Stimulated activated CD4-positive, alpha-beta T cell treated with anti-CD3 and anti-CD28 coated beads, Interleukin-1b, Interleukin-23, amount 100 ng/mL, for 48 hours (primary cell): ENCODE measurements at regions not wholly inside any gene's neighbourhood (a gene's known extent, or its start where the extent isn't known, plus 50 kb on each side); places are given as distances from the start of the nearest gene placed in this dataset.

Experiments used
- DNase-seq: peaks from one replicate; pipeline ENCODE4 v3.0.0-alpha.2; 2020

DNA sequence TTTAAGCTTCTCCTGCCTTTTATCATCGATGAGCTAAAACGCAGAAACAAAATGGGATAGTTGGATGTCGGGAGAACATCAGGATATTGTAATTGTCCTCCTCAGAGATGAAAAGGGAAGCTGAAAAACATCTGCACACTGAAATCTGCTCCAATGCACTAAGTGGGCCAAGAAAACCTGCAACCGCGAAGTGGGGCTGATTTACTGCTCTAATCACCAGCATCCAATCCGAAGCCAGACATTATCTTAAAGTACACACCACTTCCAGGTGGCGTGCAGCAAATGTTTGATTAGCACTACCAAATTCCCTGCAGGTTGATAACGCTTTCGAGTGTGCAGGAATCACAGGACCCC is 230.3 kb upstream of the SLC14A2 start:
- DNase-seq = no peak

DNA sequence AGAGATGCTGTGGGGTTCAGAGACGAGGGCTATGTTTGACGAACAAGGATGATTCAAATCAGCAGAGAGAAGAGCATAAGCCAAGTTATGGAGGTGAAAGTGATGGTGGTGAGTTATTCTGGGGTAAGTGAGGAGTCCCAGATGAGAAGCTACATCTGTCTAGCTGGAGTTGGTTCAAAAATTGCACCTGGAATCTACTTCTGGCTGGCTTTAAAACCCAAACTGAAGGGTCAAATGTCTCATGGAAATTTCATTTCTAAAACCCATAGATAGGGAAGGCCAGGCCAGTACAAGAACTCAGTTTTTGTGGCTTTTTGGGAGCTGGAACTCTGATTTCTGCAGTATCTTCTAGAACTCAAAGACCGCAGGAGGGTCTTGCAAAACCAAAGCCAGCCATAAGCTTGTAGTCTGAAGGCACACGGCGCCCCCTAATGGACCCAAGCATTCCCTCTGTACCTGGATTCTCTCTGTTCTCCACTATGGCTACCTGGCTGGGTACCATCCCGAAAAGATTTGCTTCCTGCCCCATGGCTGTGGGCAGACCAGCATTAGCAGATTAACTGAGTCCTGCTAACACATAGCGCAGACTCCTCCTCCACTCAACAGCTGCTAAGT is 229.1 kb upstream of the SLC14A2 start:
- DNase-seq = no peak

DNA sequence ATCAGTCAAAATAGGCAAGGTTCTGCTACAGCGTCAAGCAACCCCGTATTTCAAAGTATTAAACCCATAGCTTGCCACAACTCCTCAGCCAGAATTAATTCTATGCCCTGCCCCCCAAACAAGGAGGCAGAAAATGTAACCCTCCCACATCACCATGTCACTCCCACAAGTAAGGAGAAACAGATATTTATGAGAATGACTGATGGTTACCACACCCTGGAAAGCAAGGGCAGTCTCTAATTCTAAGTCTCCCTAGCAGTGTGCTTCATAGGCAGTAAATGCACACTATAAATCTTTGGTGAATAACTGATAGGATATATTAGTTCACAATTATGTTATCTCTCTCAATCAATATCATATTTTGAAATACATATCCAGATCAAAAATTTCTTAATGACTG is 228.0 kb upstream of the SLC14A2 start:
- DNase-seq = no peak

DNA sequence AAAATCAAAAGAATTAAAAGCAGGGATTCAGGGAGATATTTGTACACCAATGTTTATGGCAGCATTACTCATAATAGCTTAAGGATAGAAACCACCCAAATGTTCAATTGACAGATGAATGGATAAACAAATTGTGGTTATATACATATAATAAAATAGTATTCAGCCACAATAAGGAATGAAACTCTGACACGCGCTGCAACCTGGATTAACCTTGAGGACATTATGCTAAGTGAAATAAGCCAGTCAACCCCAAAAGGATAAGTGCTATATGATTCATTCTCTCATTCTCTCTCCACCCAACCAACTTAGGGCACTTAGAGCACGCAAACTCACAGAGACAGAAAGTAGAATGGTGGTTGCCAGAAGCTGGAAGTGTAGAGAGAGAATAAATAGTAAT is 216.8 kb upstream of the SLC14A2 start:
- DNase-seq = no peak

DNA sequence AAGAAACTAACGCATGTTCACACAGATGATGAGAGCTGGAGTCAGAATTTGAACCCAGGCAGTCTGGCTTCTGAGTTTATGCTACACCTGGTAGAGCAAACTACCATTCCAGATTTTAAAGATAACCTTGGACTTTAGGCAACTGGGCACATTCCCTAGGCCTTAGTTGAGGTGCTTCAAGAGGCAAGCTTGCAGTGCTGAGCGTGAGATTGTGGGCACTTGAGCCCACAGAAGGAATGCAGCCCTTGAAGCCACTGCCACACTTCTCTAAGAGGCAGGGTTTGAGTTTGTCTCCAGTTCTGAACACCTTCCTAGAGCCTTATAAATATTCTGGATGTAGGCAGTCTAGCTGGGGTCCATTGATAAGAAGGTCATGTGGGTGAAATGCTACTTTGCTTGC is 216.1 kb upstream of the SLC14A2 start:
- no peak for DNase-seq

DNA sequence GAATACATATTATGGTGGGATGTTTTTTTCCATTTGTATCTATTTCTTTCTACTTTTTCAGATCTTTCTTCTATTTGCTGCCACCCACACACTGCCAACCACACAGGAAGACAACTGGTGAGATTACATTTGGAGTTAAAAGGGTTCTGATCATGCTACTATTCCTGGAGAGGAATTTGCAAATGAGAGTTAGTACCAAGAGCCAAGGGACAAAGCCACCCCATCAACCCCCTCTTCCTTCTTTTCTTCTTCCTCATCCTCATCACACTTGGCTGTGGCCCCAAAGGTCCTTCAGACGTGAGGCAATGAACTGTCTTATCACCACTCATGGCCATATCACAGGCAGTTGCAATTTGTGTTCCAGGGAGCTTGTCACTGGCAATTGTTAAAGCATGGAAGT is 215.6 kb upstream of the SLC14A2 start:
- DNase-seq = no peak

DNA sequence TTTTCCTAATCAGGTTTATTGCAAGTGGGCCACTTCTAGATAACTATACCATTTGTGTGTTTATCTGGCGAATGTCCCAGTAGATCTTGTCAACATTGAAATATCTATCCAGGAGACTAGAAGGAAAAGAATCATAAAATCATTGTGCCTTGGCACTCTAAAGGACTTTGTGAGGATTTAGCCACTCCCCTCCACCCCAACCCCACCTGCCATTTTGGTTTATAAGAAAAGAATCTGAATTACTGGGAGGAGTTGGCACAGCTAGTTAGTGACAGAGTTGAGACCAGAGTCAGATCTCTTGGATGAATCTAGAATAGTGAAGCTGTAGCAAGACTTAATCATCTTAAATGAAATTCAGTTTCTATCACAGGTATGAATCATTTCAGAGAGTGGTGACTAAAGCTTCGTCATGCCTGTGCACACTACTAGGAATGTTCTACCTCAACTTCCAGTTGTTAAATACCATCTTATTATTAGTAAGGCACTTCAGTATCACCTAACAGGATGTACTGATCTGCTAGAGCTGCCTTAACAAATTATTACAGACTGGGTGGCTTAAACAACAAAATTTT is 212.7 kb upstream of the SLC14A2 start:
- DNase-seq = no peak

DNA sequence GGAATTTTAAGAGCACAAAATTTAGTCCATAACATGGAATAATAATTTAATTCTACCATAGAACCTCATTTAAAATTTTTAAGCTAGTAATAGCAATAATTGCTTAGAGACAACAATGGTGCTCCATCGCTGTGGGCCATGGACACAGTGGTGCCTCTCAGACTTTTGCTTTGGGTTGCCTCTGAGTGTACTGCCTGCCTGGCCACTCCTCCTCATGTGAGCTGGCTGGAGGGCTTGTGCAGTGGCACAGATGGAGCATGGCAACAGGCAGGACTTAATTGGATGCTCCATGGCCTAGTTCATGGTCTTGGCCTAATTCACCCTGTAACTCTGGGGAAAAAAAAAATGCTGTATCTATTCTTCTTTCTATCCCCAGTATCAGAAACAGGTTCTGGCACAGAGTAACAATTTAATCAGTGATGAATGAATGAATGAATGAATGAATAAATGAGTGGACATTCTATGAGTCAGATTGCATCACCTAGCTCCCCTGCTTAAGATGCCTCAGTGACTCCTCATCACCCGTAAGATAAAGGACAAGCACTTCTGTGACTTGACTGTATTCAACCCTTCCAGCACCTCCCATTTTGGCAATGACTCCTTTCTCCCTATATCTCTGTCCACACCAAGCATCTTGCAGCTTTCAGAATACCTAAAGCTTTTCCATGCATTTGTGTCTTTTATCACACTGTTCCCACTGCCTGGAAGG is 211.8 kb upstream of the SLC14A2 start:
- DNase-seq = no peak

DNA sequence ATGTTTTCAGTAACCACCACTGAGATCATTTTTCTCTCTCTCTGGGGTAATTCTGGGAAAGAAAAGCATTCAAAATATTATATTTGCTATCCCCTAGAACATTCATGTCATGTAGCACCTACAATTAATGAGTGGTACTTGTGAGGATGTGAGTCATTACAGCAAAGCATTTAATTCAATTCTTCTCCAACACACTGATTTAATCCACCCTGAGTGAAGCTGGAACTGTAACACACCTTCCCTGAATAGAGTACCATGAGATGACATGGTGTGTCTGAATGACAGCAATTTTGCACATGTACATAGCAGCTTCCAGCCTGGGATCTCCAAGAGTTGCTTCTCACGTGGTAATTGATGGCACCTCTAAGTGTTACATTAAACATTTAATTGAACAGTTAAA is 207.1 kb upstream of the SLC14A2 start:
- DNase-seq = no peak

DNA sequence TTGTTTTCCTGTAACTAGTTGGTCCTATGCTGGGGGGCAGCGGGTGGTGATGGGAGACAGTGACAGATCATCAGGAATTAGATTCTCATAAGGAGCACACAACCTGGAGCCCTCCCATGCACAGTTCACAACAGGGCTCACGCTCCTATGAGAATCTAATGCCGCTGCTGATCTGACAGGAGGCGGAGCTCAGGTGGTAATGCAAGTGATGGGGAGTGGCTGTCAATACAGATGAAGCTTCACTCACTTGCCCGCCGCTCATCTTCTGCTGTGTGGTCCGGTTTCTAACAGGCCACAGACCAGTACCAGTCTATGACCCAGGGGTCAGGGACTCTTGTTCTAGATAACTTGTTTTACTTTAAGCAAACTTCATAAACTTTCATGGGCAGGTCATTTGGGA is 205.3 kb upstream of the SLC14A2 start:
- no peak for DNase-seq

DNA sequence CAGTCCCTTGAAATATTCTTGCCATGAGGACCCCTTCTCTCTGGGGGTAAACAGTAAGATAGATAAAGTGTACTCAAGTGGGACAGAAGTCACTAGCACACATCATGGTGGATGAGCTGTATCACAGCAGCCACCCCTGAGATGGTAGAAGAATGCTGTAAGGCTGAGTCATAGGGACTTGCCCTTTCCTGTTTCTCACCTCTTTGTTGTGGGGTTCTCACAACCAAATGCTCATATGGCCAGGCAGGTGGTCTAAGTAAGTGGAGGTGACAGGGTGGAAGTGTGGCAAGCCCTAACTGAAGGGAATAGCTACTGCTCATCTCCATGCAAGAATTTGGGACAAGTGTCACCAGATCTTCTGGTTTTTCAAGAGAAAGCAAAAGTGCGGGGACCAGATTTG is 202.7 kb upstream of the SLC14A2 start:
- no peak for DNase-seq

DNA sequence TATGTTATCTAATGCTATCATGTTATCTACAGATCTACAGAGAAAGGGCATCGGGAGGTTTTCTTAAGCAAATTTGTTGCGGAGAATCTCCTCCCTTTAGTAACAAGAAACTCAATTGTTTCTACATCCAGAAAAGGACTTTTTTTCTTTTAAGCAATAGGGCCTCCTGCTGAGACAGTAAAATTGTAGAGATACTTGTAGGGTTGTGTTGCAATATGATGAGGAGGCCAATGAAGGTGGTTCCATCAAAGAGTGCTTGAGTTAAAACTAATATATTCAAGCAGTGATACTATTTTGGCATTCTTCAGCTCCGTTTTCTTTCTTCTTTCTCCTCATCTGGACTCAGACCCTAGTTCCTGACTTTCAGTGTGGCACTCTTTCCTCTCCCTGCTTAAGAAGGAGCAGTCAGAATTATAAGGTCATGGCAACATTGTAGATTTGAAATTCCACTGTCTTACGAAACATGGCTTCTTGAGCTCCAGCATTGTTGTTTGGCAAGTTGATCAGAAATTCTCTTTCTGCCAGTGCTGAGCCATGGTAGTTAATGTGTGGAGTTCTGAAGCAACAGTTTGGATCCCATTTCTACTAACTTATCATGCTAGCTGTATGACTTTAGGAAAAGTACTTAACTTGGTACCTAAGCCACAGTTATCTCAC is 202.0 kb upstream of the SLC14A2 start:
- DNase-seq = no peak

DNA sequence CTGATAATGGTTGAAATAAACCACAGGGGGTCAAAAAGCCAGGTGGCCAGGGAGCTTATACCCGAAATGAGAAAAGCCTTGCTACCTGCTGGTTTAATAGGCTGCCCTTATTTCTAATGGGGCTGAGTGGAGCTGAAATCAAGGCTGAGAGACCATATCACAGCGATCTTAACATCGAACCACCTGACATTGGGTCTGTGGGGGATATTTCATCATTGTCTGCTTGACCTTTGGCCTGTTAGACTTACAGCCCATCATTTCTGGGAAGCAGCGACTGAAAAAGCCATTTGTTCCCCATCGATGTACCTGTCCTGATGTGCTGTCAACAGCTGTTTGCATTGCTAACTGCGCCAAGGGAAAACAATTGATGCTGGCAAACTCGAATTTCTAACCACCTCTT is 199.7 kb upstream of the SLC14A2 start:
- DNase-seq = no peak

DNA sequence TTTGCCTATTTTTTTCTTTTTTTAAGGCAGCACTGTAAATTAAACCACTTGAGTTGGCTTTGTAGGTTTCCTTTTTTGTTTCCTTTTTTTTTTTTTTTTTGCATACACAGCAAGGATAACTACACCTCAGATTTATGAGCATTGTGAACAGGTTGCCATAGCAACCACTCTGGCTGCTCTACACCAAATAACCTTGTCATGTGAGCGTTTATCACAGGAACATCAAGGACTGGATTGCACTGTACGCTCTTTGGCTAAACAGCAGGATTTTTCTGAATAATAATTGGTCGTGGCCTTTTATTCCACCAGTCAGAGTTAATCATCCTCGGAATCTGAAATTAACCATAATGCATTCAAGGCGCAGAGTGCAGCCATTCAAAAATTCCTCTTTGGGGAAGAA is 199.1 kb upstream of the SLC14A2 start:
- no peak for DNase-seq

DNA sequence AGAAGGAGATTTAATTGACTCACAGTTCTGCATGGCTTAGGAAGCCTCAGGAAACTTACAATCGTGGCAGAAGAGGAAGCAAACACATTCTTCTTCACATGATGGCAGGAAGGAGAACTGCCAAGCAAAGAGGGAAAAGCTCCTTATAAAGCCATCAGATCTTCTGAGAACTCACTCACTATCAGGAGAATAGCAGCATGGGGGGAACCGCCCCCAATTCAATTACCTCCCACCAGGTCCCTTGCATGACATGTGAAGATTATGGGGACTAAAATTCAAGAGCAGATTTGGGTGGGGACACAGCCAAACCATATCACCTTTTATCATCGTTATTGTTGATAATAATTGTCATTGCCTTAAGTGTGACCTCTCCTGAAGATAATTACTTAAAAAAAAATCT is 197.9 kb upstream of the SLC14A2 start:
- no peak for DNase-seq

DNA sequence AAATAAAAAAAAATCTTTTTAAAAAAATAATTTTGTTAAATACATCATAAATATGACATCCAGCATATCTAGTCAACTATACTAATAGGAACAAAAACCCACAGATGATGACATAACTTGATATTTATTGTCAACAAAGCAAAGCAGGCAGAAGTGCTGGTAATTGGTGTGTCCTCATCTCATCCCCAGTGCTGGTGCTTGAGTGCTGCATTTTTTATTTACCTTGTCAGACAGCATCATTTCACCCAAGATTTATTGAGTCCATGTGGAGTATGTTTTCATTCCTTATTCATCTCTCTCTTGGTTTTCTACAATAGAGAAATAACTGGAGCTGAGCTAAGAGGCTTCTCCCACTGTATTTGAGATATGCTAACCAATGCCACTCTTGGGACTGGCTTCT is 191.6 kb upstream of the SLC14A2 start:
- no peak for DNase-seq

DNA sequence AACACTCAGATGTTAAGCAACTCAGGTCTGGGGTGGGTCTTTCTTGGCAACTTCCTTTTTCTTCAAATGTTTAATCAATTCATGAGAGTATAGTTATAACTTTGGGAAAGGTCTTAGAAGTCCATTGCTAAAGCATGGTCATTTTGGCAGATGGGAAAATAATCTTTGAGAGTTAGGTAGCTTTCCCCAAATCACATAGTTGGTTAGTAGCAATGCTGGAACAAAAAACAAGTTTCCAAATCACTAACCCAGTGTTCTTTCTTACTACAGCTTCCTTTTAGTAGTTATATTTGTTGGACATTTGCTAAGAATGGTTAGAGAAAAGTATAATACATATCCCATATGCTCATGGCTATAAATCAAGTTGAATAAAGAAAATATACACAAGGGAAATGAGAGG is 185.2 kb upstream of the SLC14A2 start:
- no peak for DNase-seq

DNA sequence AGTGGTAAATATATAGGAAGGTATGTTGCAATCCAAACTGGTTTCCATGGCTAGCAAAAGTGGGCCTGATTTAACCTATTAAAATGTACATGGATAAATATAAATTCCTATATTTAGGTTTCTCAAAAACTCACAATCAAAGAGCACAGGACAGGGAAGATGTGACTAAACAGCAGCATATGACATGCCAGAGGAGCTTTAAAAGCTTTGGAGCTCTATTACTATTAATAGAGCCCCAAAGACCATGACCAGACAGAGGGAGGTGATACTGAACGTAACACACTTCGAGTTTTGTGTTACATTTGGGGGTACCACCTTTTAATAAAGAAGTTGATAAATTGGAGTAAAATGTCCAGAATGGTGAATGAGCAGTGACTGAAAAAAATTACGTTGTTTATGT is 179.5 kb upstream of the SLC14A2 start:
- no peak for DNase-seq

DNA sequence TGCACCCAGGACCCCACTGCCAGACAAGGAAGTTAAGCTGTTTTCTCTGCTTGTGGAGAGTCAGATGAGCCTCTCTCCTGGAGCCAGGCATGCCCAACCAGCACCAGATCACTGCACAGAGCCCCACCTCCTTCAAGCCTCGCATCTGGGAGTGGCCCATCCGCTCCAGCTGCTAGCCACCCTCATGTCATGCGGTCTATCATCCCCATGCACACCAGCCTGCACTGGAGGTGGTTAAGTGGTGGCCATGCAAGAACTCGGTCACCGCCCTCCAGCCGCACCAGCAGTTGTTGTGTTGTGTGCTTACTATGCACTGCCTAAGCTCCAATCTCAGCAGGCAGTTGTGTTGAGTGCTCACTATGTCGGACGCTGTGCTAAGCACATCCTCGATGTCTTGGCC is 177.9 kb upstream of the SLC14A2 start:
- DNase-seq = no peak

DNA sequence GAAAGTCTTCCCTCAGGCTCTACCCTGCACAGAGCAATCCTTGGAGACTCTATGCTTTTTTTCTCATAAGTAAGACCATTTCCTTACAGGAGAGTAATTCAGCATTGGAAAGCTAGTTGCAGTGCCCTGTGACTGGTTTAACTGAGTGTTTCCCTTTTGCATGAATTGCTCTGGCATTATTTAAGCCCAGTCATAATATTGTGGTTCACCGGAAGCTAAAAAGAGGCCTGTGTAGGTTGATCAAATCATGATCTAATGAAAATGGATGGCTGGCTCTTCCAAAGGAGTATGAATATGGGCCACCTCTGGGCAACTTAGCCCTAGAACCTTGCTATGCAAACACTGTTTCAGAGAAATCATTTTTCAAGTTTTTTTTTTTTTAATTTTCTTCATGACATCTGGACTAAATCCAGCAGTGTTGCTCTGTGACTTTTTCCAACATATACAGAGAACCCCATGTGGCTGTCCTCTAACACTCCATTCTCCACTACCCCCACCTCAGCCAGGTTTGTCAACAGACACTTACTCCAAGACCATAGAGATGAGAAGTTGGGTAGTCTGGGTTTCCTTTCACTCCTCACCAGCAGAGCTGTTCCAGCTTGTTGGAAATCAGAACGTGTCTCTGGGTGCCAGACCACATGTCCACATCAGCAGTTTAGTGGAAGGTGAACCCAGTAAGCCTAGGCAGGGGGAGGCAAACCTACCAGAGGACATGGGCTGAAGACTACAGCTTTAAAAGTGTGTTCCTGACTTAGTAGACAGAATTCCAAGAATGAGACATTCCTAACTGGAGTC is 175.2 kb upstream of the SLC14A2 start:
- DNase-seq = no peak

DNA sequence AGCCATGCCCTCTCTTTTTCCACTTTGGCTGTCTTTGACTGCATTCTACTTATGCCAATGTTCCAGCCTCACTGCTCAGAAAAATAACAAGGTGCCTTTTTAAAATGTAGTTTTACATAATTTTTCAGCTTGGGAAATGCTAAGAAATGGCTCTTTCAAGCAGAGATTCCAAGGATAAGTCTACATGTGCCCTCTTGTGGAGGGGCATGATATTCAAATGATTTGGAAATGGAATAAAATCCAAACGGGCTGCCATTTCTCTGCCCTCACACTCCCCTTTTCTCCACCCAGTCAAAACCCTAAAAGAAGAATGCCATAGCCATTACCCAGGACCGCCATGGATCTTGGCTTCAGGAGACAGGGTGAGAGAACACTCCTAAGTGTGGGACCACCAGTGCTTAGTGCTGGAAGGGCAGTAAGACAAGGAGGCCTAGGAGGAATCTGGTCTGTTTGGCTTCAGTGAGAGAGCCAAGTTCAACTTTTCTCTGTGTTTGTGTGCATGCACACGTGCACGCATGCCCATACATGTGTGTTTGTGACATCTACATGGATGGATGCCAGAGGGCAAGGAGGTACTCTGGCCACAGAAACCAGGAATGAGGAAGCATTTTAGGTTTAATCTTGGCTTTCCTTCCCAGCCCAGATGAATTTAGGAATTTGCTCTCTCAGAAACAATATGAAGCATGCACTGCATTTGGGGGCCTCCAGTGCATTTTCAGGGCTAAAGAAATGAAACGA is 174.0 kb upstream of the SLC14A2 start:
- no peak for DNase-seq

DNA sequence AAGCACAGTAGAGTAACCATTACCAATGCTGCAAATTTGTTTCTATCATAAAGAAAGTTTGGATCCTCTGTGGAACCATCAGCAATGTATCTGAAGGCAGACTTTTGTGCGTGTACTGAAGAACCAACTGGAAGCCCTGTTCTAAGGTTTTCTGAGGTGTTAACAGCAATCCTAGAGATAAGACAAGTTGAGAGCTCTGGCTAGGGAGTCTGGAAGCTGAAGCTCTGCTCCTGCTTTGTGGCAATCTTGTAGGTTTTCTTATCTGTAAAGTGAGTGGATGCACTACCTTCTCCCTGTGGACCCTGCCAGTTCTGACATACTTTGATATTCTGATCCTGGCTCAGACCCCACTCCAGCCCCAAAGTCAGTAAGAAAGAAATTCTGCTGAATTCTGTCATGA is 171.2 kb upstream of the SLC14A2 start:
- no peak for DNase-seq
